ENCODE measurements at regions not wholly inside any gene's neighbourhood (a gene's known extent, or its start where the extent isn't known, plus 50 kb on each side); places are given as distances from the start of the nearest gene placed in this dataset.

GRCh38 chr20:41830702-41831101 lies 212.5 kb upstream of the CHD6 start:
- intact Hi-C loops (cut with micrococcal nuclease) = no loop called here

GRCh38 chr20:41819436-41819835 lies 201.3 kb upstream of the CHD6 start:
- RAD21 ChIA-PET (ENCODE audit: low non-redundant PET in 1 of 2, low total read pairs in 2 of 2, uncharacterized antibody in 2 of 2, unreplicated experiment in 2 of 2) = no interaction called here
- H4K20me1 ChIP-seq (ENCODE audit: insufficient read depth) = no peaks in the 10 kb centered on the region
- intact Hi-C loops (cut with micrococcal nuclease) = no loop called here
- H3K27me3 ChIP-seq (ENCODE audit: insufficient read depth, low read length) = peaks cover 6% of the 10 kb centered on the region; the same call in 1 of the 2 replicates
- no peaks in the 10 kb centered on the region for H3K79me2 ChIP-seq (ENCODE audit: insufficient read depth, low read length)
- CTCF ChIA-PET = no interaction called here
- H3K9ac ChIP-seq (ENCODE audit: low read length) = no peak overlapping the region
- H3K27ac ChIP-seq (ENCODE audit: low read depth, low read length) = no peak overlapping the region
- DNase-seq (ENCODE audit: low read depth, low spot score) (no peak), ATAC-seq (no peak)
- no peak for TF ChIP-seq POLR2A (IDR thresholded peaks at IDR 0.05; ENCODE audit: borderline replicate concordance, extremely low read depth, insufficient read depth, insufficient read length)
- no peak for TF ChIP-seq CEBPB (IDR thresholded peaks at IDR 0.05; ENCODE audit: low read depth)
- no peak for TF ChIP-seq TCF7L2 (IDR thresholded peaks at IDR 0.05; ENCODE audit: borderline replicate concordance, extremely low read depth, insufficient read depth, insufficient read length)
- no peak for TF ChIP-seq SRF (IDR thresholded peaks at IDR 0.05; ENCODE audit: low read depth)
- no peak for TF ChIP-seq CTCF (IDR thresholded peaks at IDR 0.05 in 2 of 3, conservative IDR thresholded peaks at IDR 0.05 in 1 of 3; ENCODE audit: borderline replicate concordance in 1 of 3, insufficient read depth in 1 of 3, low read depth in 2 of 3, low read length in 2 of 3)
- no peak for TF ChIP-seq SP1 (IDR thresholded peaks at IDR 0.05; ENCODE audit: low read depth)
- TF ChIP-seq EZH2 (IDR thresholded peaks at IDR 0.05) = no peak
- no peak for TF ChIP-seq CBX3 (IDR thresholded peaks at IDR 0.05; ENCODE audit: low read depth)
- TF ChIP-seq REST (IDR thresholded peaks at IDR 0.05; ENCODE audit: low read depth) = no peak
- no peak for TF ChIP-seq RAD21 (IDR thresholded peaks at IDR 0.05; ENCODE audit: low read depth)
- no peak for TF ChIP-seq EGR1 (IDR thresholded peaks at IDR 0.05; ENCODE audit: low read depth)
- TF ChIP-seq ATF3 (IDR thresholded peaks at IDR 0.05) = no peak
- POLR2A ChIA-PET = no interaction called here
- no peak overlapping the region for H3K4me3 ChIP-seq (replicated peaks in 1 of 2; ENCODE audit: low read depth in 1 of 2, low read length in 2 of 2)
- no peaks in the 10 kb centered on the region for H3K9me2 ChIP-seq (ENCODE audit: insufficient read depth)
- H3K4me2 ChIP-seq (ENCODE audit: low read length) = no peak overlapping the region
- no peak overlapping the region for H2AFZ ChIP-seq (ENCODE audit: low read depth, low read length, poor library complexity, severe bottlenecking)
- H3K36me3 ChIP-seq (ENCODE audit: control insufficient read depth in 1 of 2, insufficient read depth in 2 of 2, low read length in 2 of 2) = no peaks in the 10 kb centered on the region
- no peaks in the 10 kb centered on the region for H3K9me3 ChIP-seq (ENCODE audit: control insufficient read depth in 1 of 2, insufficient read depth in 1 of 2, low read depth in 1 of 2, low read length in 2 of 2)
- H3K4me1 ChIP-seq (ENCODE audit: control insufficient read depth in 1 of 2, insufficient read depth in 2 of 2, low read length in 2 of 2) = no peaks in the 10 kb centered on the region
- no TSS peak for BruUV-seq (replicated peaks)

More at GRCh38 chr20:41830702-41831101, 212.5 kb upstream of the CHD6 start:
- Histone ChIP-seq H4K20me1 (ENCODE audit: insufficient read depth) (no peaks in the 10 kb centered on the region), H3K36me3 (ENCODE audit: control insufficient read depth in 1 of 2, insufficient read depth in 2 of 2, low read length in 2 of 2) (no peaks in the 10 kb centered on the region), H3K9me2 (ENCODE audit: insufficient read depth) (no peaks in the 10 kb centered on the region), H2AFZ (ENCODE audit: low read depth, low read length, poor library complexity, severe bottlenecking) (no peak overlapping the region), H3K4me2 (ENCODE audit: low read length) (no peak overlapping the region), H3K79me2 (ENCODE audit: insufficient read depth, low read length) (no peaks in the 10 kb centered on the region), H3K27ac (ENCODE audit: low read depth, low read length) (no peak overlapping the region), H3K9me3 (ENCODE audit: control insufficient read depth in 1 of 2, insufficient read depth in 1 of 2, low read depth in 1 of 2, low read length in 2 of 2) (no peaks in the 10 kb centered on the region), H3K9ac (ENCODE audit: low read length) (no peak overlapping the region), H3K4me1 (ENCODE audit: control insufficient read depth in 1 of 2, insufficient read depth in 2 of 2, low read length in 2 of 2) (no peaks in the 10 kb centered on the region), H3K4me3 (replicated peaks in 1 of 2; ENCODE audit: low read depth in 1 of 2, low read length in 2 of 2) (no peak overlapping the region), H3K27me3 (ENCODE audit: insufficient read depth, low read length) (peaks cover 7% of the 10 kb centered on the region)
- POLR2A ChIA-PET = no interaction called here
- DNase-seq (ENCODE audit: low read depth, low spot score) = no peak
- CTCF ChIA-PET = no interaction called here
- no peak for ATAC-seq
- TF ChIP-seq TCF7L2 (IDR thresholded peaks at IDR 0.05; ENCODE audit: borderline replicate concordance, extremely low read depth, insufficient read depth, insufficient read length) (no peak), POLR2AphosphoS5 (IDR thresholded peaks at IDR 0.05; ENCODE audit: low read depth, low read length) (no peak), SP1 (IDR thresholded peaks at IDR 0.05; ENCODE audit: low read depth) (no peak), ATF3 (IDR thresholded peaks at IDR 0.05) (no peak), CBX3 (IDR thresholded peaks at IDR 0.05; ENCODE audit: low read depth) (no peak), ZFX (IDR thresholded peaks at IDR 0.05) (no peak)
- RAD21 ChIA-PET (ENCODE audit: low non-redundant PET in 1 of 2, low total read pairs in 2 of 2, uncharacterized antibody in 2 of 2, unreplicated experiment in 2 of 2) = no interaction called here
- BruUV-seq (replicated peaks) = no TSS peak
